NCI-H446 treated with DMSO at 0.1 percent for 48 hours (cell line): ENCODE measurements at regions not wholly inside any gene's neighbourhood (a gene's known extent, or its start where the extent isn't known, plus 50 kb on each side); places are given as distances from the start of the nearest gene placed in this dataset.
"Not testable (repeated sequence)": the region's sequence is repeated elsewhere in the genome, so short reads cannot be mapped to it uniquely, and the experiment has no call there.

Experiments used
- DNase-seq: peaks from one replicate; lab custom pipeline; 2025; lab: John Stamatoyannopoulos, UW

GRCh38 chr11:29163231-29163630 lies 853.6 kb downstream of the KCNA4 start:
- no peak for DNase-seq

GRCh38 chr11:29162491-29162890 lies 854.3 kb downstream of the KCNA4 start:
- DNase-seq = no peak

GRCh38 chr11:29161191-29161590 lies 855.6 kb downstream of the KCNA4 start:
- no peak for DNase-seq

GRCh38 chr11:29159552-29160465 lies 857.0 kb downstream of the KCNA4 start:
- DNase-seq = peak; percentile 35

GRCh38 chr11:29153078-29153477 lies 863.8 kb downstream of the KCNA4 start:
- DNase-seq = no peak

- DNase-seq = not testable (repeated sequence)
These were observed 874.3 kb downstream of the KCNA4 start for GRCh38 chr11:29142573-29142972.

- no peak for DNase-seq
These were observed 881.3 kb downstream of the KCNA4 start for GRCh38 chr11:29135504-29135903.

- no peak for DNase-seq
These were observed 885.8 kb downstream of the KCNA4 start for GRCh38 chr11:29131055-29131454.

- no peak for DNase-seq
These were observed 887.0 kb downstream of the KCNA4 start for GRCh38 chr11:29129844-29130243.

- DNase-seq = no peak
These were observed 889.4 kb downstream of the KCNA4 start for GRCh38 chr11:29127461-29127860.

GRCh38 chr11:29125606-29126005 lies 891.2 kb downstream of the KCNA4 start:
- DNase-seq = no peak

GRCh38 chr11:29124470-29124869 lies 892.4 kb downstream of the KCNA4 start:
- no peak for DNase-seq

- no peak for DNase-seq
These were observed 896.9 kb downstream of the KCNA4 start for GRCh38 chr11:29119707-29120618.

GRCh38 chr11:29119116-29119515 lies 897.7 kb downstream of the KCNA4 start:
- no peak for DNase-seq

- no peak for DNase-seq
These were observed 915.9 kb downstream of the KCNA4 start for GRCh38 chr11:29100967-29101366.

GRCh38 chr11:29095821-29096220 lies 921.0 kb downstream of the KCNA4 start:
- no peak for DNase-seq

GRCh38 chr11:29093416-29094120 lies 923.3 kb downstream of the KCNA4 start:
- DNase-seq = no peak

GRCh38 chr11:29087200-29087812 lies 929.5 kb downstream of the KCNA4 start:
- no peak for DNase-seq

- no peak for DNase-seq
These were observed 941.1 kb downstream of the KCNA4 start for GRCh38 chr11:29075726-29076125.

GRCh38 chr11:29063630-29064361 lies 953.0 kb downstream of the KCNA4 start:
- DNase-seq = no peak

GRCh38 chr11:29061452-29061851 lies 953.3 kb downstream of the METTL15 start:
- no peak for DNase-seq
